IMR-90 (cell line): ENCODE measurements at regions not wholly inside any gene's neighbourhood (a gene's known extent, or its start where the extent isn't known, plus 50 kb on each side); places are given as distances from the start of the nearest gene placed in this dataset.

Experiments used
- ATAC-seq: fragments of 200-7000 bp; cut with Tn5 transposase; 2 replicates; pipeline ENCODE4 v1.9.1; 2020; ENCODE audit warnings: low read depth, mild to moderate bottlenecking, moderate library complexity
- BruUV-seq: library from RNA; stranded (reverse); fragments of 400-500 nt; replicated peaks from 2 replicates; lab custom pipeline; 2021; lab: Mats Ljungman, UMichigan
- CTCF ChIA-PET: fragments of 300-600 bp; formaldehyde crosslinking; extraction: SDS; loops from one replicate; lab custom pipeline; 2021; ENCODE audit warnings: antibody characterized with exemption; lab: Yijun Ruan, JAX
- POLR2A ChIA-PET: fragments of 300-600 bp; sonication (Branson Sonifier 250); formaldehyde crosslinking; loops from one replicate; lab custom pipeline; 2022; ENCODE audit warnings: antibody characterized with exemption; ENCODE audit not compliant: unreplicated experiment; lab: Charles Lee
- DNase-seq: peaks from one replicate; pipeline ENCODE4 v3.0.0; 2013
- H2AFZ ChIP-seq: replicated peaks from 2 replicates; pipeline ENCODE3; 2013; ENCODE audit warnings: low read length, mild to moderate bottlenecking; ENCODE audit not compliant: poor library complexity
- H2AK5ac ChIP-seq: 2 replicates; pipeline ENCODE4 v1.6.1; 2013; ENCODE audit warnings: low read depth, low read length, inconsistent platforms
- H2AK9ac ChIP-seq: replicated peaks from 2 replicates; pipeline ENCODE3; 2013; ENCODE audit warnings: mild to moderate bottlenecking, low read depth, low read length, moderate library complexity; ENCODE audit not compliant: poor library complexity
- H2BK120ac ChIP-seq: 2 replicates; pipeline ENCODE4 v1.6.1; 2013; ENCODE audit warnings: low read depth, low read length, inconsistent platforms
- H2BK15ac ChIP-seq: 3 replicates; pipeline ENCODE4 v1.6.1; 2013; ENCODE audit warnings: low read depth, low read length, inconsistent platforms
- H2BK20ac ChIP-seq: 2 replicates; pipeline ENCODE4 v1.6.1; 2013; ENCODE audit warnings: low read depth, mild to moderate bottlenecking, inconsistent platforms, low read length, moderate library complexity
- H2BK5ac ChIP-seq: 2 replicates; pipeline ENCODE4 v1.6.1; 2013; ENCODE audit warnings: mild to moderate bottlenecking, low read depth, low read length, inconsistent platforms; ENCODE audit not compliant: poor library complexity, severe bottlenecking
- H3K14ac ChIP-seq: replicated peaks from 2 replicates; pipeline ENCODE4 v1.6.1; 2013; ENCODE audit warnings: low read depth, low read length, inconsistent platforms
- H3K18ac ChIP-seq: 2 replicates; pipeline ENCODE4 v1.6.1; 2013; ENCODE audit warnings: low read depth, low read length, control low read depth
- H3K23ac ChIP-seq: 2 replicates; pipeline ENCODE4 v1.6.1; 2013; ENCODE audit warnings: low read depth, low read length, inconsistent platforms
- H3K27ac ChIP-seq: 2 replicates; pipeline ENCODE4 v1.5.1; 2013; ENCODE audit warnings: mild to moderate bottlenecking, control low read depth, low read length; ENCODE audit not compliant: insufficient read depth
- H3K27me3 ChIP-seq: 2 replicates; pipeline ENCODE4 v1.6.1; 2013; ENCODE audit warnings: low read length; ENCODE audit not compliant: control insufficient read depth, insufficient read depth
- H3K36me3 ChIP-seq: 2 replicates; pipeline ENCODE4 v1.6.1; 2013; ENCODE audit warnings: low read length, mixed read lengths; ENCODE audit not compliant: control insufficient read depth, insufficient read depth
- H3K4ac ChIP-seq: 2 replicates; pipeline ENCODE4 v1.6.1; 2013; ENCODE audit warnings: low read depth, low read length, inconsistent platforms
- H3K4me1 ChIP-seq: 2 replicates; pipeline ENCODE4 v1.6.1; 2013; ENCODE audit warnings: low read length, mixed read lengths; ENCODE audit not compliant: control insufficient read depth, insufficient read depth
- H3K4me2 ChIP-seq: 2 replicates; pipeline ENCODE4 v1.6.1; 2013; ENCODE audit warnings: low read depth, mild to moderate bottlenecking, control low read depth, low read length, moderate library complexity
- H3K4me3 ChIP-seq: 2 replicates; pipeline ENCODE4 v1.5.1; 2013; ENCODE audit warnings: low read depth, mild to moderate bottlenecking, control low read depth, low read length, moderate library complexity; ENCODE audit not compliant: insufficient read depth
- H3K56ac ChIP-seq: 2 replicates; pipeline ENCODE4 v1.6.1; 2013; ENCODE audit warnings: low read length, inconsistent platforms; ENCODE audit not compliant: insufficient read depth; ENCODE audit errors: extremely low read depth
- H3K79me1 ChIP-seq, 2 experiments: 2 replicates each; pipeline ENCODE4 v1.6.1; 2013; ENCODE audit warnings: low read length in 2 of 2, inconsistent platforms in 1 of 2, low read depth in 1 of 2
- H3K9ac ChIP-seq: 2 replicates; pipeline ENCODE4 v1.6.1; 2013; ENCODE audit warnings: low read depth, low read length, control low read depth
- H3K9me1 ChIP-seq: 2 replicates; pipeline ENCODE4 v1.6.1; 2013; ENCODE audit warnings: low read length, inconsistent platforms; ENCODE audit not compliant: insufficient read depth
- H3K9me3 ChIP-seq: 2 replicates; pipeline ENCODE4 v1.6.1; 2013; ENCODE audit warnings: low read length; ENCODE audit not compliant: control insufficient read depth, insufficient read depth
- H4K20me1 ChIP-seq: 2 replicates; pipeline ENCODE4 v1.6.1; 2013; ENCODE audit warnings: low read length, inconsistent platforms; ENCODE audit not compliant: insufficient read depth
- H4K5ac ChIP-seq: 2 replicates; pipeline ENCODE4 v1.6.1; 2013; ENCODE audit warnings: mild to moderate bottlenecking, low read depth, low read length, control low read depth
- H4K8ac ChIP-seq, 2 experiments: 2 replicates each; pipeline ENCODE4 v1.6.1; 2013; ENCODE audit warnings: low read depth in 2 of 2, low read length in 2 of 2, control low read depth in 1 of 2, inconsistent platforms in 1 of 2
- H4K91ac ChIP-seq: 2 replicates; pipeline ENCODE4 v1.6.1; 2013; ENCODE audit warnings: low read depth, low read length, inconsistent platforms; ENCODE audit not compliant: insufficient read depth
- BHLHE40 ChIP-seq: fragments of 150-350 bp; IDR thresholded peaks from 2 replicates; pipeline ENCODE4 v1.6.1; 2016; ENCODE audit warnings: mild to moderate bottlenecking, low read depth, low read length
- CEBPB ChIP-seq: IDR thresholded peaks from 2 replicates; pipeline ENCODE4 v1.6.1; 2012; ENCODE audit warnings: low read depth, low read length, improper control_type of control experiment
- CTCF ChIP-seq: conservative IDR thresholded peaks from 2 replicates; pipeline ENCODE4 v1.5.1; 2012; ENCODE audit warnings: mild to moderate bottlenecking, low read depth, low read length, improper control_type of control experiment
- FOS ChIP-seq: fragments of 150-350 bp; IDR thresholded peaks from 2 replicates; pipeline ENCODE4 v1.6.1; 2016; ENCODE audit warnings: low read depth, low read length
- MXI1 ChIP-seq: IDR thresholded peaks from 2 replicates; pipeline ENCODE4 v1.6.1; 2012; ENCODE audit warnings: low read depth, mild to moderate bottlenecking, low read length, moderate library complexity, borderline replicate concordance
- NFE2L2 ChIP-seq: fragments of 150-350 bp; IDR thresholded peaks from 2 replicates; pipeline ENCODE4 v1.6.1; 2016; ENCODE audit warnings: low read depth, mild to moderate bottlenecking, low read length
- POLR2A ChIP-seq: IDR thresholded peaks from 2 replicates; pipeline ENCODE4 v1.6.1; 2012; ENCODE audit warnings: mild to moderate bottlenecking, low read depth, low read length
- RAD21 ChIP-seq: IDR thresholded peaks from 2 replicates; pipeline ENCODE4 v1.6.1; 2012; ENCODE audit warnings: low read length, improper control_type of control experiment
- RCOR1 ChIP-seq: IDR thresholded peaks from 2 replicates; pipeline ENCODE4 v1.6.1; 2012; ENCODE audit warnings: mild to moderate bottlenecking, low read length, improper control_type of control experiment; ENCODE audit not compliant: insufficient replicate concordance
- SMC3 ChIP-seq: fragments of 150-350 bp; IDR thresholded peaks from 2 replicates; pipeline ENCODE4 v1.6.1; 2016; ENCODE audit warnings: low read depth, mild to moderate bottlenecking, antibody characterized with exemption, low read length, moderate library complexity
- USF2 ChIP-seq: fragments of 150-350 bp; IDR thresholded peaks from 2 replicates; pipeline ENCODE4 v1.6.1; 2017; ENCODE audit warnings: mild to moderate bottlenecking, antibody characterized with exemption, low read length, low read depth
- WGBS, 2 experiments: methylation state at CpG; one replicate each; pipeline versions ENCODE4 v1.1.5 to v1.1.7; 2013; ENCODE audit warnings: missing lambda C conversion rate in 2 of 2; ENCODE audit not compliant: insufficient read length in 1 of 2; ENCODE audit errors: extremely low coverage in 2 of 2; 5-methylcytosine and 5-hydroxymethylcytosine counted together
- dilution Hi-C: fragments of 300-500 bp; cut with HindIII; formaldehyde crosslinking; loops from one replicate; pipeline ENCODE4 v1.14.3; 2018; ENCODE audit warnings: low sequenced_read_pairs; ENCODE audit not compliant: unreplicated experiment
- in situ Hi-C: fragments of 300-500 bp; cut with MboI; formaldehyde crosslinking; loops from 3 replicates; pipeline ENCODE4 v1.14.3; 2019; ENCODE audit warnings: low sequenced_read_pairs, inconsistent platforms, mixed read lengths
- intact Hi-C: fragments of 100-400 bp; cut with micrococcal nuclease; formaldehyde crosslinking; loops from 2 replicates; pipeline ENCODE4 v1.10.0; 2022

- POLR2A ChIA-PET, result no interaction called here
- Histone ChIP-seq H4K8ac (no peak overlapping the region), H4K91ac (no peak overlapping the region), H3K9me3 (peaks cover 5% of the 10 kb centered on the region), H3K4ac (no peak overlapping the region), H3K4me1 (no peaks in the 10 kb centered on the region), H4K20me1 (no peaks in the 10 kb centered on the region), H2AK9ac (no peak overlapping the region), H3K27ac (no peak overlapping the region), H3K9ac (no peak overlapping the region), H3K27me3 (no peaks in the 10 kb centered on the region), H4K5ac (no peak overlapping the region), H3K9me1 (no peaks in the 10 kb centered on the region), H3K4me3 (no peak overlapping the region), H2BK120ac (no peak overlapping the region), H3K4me2 (no peak overlapping the region), H3K18ac (no peak overlapping the region), H2AFZ (no peak overlapping the region), H3K23ac (no peak overlapping the region), H2BK5ac (no peak overlapping the region), H3K36me3 (no peaks in the 10 kb centered on the region), H3K56ac (no peak overlapping the region), H2BK15ac (no peak overlapping the region), H3K14ac (no peak overlapping the region), H2AK5ac (no peak overlapping the region), H2BK20ac (no peak overlapping the region), H3K79me1 (no peaks in the 10 kb centered on the region)
- 38% methylated on average over 1 of the region's 3 CpGs; no CpG with 5 or more reads in 1 of the 2 experiments for WGBS, 2 experiments
- intact Hi-C loops, result no loop called here
- BruUV-seq, result no TSS peak
- CTCF ChIA-PET, result no interaction called here
- dilution Hi-C loops, result no loop called here
- in situ Hi-C loops, result no loop called here
- TF ChIP-seq CTCF (no peak), BHLHE40 (no peak), SMC3 (no peak), MXI1 (no peak), POLR2A (no peak), FOS (no peak), NFE2L2 (no peak), RCOR1 (no peak), RAD21 (no peak), USF2 (no peak), CEBPB (no peak)
- no peak for DNase-seq
- ATAC-seq, result no peak
Measured at GRCh38 chr5:75933489-75933888, 149.7 kb upstream of the SV2C start.
